Fibroblast of lung (primary cell): ENCODE measurements at regions not wholly inside any gene's neighbourhood (a gene's known extent, or its start where the extent isn't known, plus 50 kb on each side); places are given as distances from the start of the nearest gene placed in this dataset.

Experiments
- EZH2 ChIP-seq: IDR thresholded peaks from 2 replicates; pipeline ENCODE4 v1.5.1; 2012; ENCODE audit warnings: low read length, control low read depth, mild to moderate bottlenecking; ENCODE audit errors: missing control alignments
- TF ChIP-seq, protein P1 (sequence below), 2 donors: IDR thresholded peaks in 1 of 2; conservative IDR thresholded peaks in 1 of 2; 1 replicate in 1 of 2; 2 replicates in 1 of 2; pipeline ENCODE4 v1.5.1; 2011 to 2012; ENCODE audit warnings: low read length in 2 of 2, control low read depth in 1 of 2, inconsistent platforms in 1 of 2, low read depth in 1 of 2, mild to moderate bottlenecking in 1 of 2

DNA sequence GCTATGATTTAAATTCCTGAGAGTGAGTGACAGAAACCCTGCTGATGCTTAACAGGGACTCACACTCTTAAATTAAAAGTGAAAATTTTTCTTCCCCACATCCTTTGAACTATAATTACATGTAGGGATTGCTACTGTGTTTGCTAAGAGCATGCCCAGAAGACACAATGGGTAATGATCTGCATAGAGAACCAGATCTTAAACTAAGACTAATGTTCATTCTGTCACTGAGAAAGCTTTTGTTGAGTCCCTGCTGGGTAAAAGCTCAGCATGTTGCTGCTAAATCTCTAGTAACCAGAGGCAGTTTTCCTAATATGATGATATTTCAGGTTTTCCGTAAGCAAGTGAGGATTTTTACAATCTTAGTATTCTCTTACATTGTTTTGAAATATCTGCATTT lies 424.8 kb upstream of the SMC2 start:
- TF ChIP-seq EZH2, result no peak
- TF ChIP-seq, protein P1, sequence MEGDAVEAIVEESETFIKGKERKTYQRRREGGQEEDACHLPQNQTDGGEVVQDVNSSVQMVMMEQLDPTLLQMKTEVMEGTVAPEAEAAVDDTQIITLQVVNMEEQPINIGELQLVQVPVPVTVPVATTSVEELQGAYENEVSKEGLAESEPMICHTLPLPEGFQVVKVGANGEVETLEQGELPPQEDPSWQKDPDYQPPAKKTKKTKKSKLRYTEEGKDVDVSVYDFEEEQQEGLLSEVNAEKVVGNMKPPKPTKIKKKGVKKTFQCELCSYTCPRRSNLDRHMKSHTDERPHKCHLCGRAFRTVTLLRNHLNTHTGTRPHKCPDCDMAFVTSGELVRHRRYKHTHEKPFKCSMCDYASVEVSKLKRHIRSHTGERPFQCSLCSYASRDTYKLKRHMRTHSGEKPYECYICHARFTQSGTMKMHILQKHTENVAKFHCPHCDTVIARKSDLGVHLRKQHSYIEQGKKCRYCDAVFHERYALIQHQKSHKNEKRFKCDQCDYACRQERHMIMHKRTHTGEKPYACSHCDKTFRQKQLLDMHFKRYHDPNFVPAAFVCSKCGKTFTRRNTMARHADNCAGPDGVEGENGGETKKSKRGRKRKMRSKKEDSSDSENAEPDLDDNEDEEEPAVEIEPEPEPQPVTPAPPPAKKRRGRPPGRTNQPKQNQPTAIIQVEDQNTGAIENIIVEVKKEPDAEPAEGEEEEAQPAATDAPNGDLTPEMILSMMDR (conservative IDR thresholded peaks at IDR 0.05 in 1 of 2, IDR thresholded peaks at IDR 0.05 in 1 of 2; ENCODE audit: low read depth in 1 of 2, low read length in 2 of 2), result no peak
